B cell (primary cell): ENCODE measurements at regions not wholly inside any gene's neighbourhood (a gene's known extent, or its start where the extent isn't known, plus 50 kb on each side); places are given as distances from the start of the nearest gene placed in this dataset.

Source experiments
- EZH2 ChIP-seq: IDR thresholded peaks from 2 replicates; pipeline ENCODE4 v1.6.1; 2012; ENCODE audit warnings: borderline replicate concordance, low read depth, mild to moderate bottlenecking, moderate library complexity, low read length; ENCODE audit not compliant: insufficient read depth, poor library complexity, severe bottlenecking
- TF ChIP-seq, protein P1 (sequence below): fragments of 200-600 bp; IDR thresholded peaks from one replicate; pipeline ENCODE4 v1.8.0; 2022; ENCODE audit warnings: antibody characterized with exemption, mild to moderate bottlenecking

DNA sequence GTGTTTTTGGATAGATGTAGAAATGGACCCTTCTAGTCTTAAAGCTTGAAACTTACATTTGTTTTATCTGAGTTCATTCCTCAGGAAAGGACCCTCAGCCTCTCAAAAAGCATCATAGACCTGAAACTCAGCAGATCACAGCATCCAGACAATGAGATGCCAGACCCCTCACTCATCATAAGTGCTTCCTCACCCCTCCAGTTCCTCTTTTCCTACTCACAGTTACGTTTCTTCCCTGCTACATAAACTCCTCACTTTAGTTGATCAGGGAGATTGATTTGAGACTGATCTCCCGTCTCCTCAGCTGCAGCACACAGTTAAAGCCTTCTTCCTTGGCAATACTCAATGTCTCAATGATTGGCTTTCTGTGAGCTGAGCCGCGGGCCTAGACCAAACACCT lies 282.0 kb downstream of the FAM72C start:
- no peak for TF ChIP-seq EZH2
- TF ChIP-seq, protein P1, sequence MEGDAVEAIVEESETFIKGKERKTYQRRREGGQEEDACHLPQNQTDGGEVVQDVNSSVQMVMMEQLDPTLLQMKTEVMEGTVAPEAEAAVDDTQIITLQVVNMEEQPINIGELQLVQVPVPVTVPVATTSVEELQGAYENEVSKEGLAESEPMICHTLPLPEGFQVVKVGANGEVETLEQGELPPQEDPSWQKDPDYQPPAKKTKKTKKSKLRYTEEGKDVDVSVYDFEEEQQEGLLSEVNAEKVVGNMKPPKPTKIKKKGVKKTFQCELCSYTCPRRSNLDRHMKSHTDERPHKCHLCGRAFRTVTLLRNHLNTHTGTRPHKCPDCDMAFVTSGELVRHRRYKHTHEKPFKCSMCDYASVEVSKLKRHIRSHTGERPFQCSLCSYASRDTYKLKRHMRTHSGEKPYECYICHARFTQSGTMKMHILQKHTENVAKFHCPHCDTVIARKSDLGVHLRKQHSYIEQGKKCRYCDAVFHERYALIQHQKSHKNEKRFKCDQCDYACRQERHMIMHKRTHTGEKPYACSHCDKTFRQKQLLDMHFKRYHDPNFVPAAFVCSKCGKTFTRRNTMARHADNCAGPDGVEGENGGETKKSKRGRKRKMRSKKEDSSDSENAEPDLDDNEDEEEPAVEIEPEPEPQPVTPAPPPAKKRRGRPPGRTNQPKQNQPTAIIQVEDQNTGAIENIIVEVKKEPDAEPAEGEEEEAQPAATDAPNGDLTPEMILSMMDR: no peak
